ENCODE measurements at regions not wholly inside any gene's neighbourhood (a gene's known extent, or its start where the extent isn't known, plus 50 kb on each side); places are given as distances from the start of the nearest gene placed in this dataset.

DNA sequence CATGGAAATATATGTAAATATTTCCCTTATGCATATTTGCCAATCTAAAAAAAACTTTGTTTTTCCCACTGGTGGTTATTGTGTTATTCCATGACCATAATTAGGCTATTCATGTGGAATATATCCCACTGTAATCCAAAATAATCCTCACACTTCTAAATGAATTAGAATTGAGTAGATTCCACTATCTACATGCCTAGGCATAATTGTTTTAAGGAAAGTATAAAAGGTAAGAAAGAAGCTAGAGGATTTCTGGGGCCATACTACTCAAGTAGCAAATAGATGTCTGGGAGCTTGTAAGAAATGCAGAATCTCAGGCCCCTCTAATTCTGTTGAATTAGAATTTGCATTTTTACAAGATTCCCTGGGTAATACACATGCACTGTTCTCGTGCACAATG, 83.5 kb upstream of the RRP15 start (continued):
- TF ChIP-seq, protein P1, sequence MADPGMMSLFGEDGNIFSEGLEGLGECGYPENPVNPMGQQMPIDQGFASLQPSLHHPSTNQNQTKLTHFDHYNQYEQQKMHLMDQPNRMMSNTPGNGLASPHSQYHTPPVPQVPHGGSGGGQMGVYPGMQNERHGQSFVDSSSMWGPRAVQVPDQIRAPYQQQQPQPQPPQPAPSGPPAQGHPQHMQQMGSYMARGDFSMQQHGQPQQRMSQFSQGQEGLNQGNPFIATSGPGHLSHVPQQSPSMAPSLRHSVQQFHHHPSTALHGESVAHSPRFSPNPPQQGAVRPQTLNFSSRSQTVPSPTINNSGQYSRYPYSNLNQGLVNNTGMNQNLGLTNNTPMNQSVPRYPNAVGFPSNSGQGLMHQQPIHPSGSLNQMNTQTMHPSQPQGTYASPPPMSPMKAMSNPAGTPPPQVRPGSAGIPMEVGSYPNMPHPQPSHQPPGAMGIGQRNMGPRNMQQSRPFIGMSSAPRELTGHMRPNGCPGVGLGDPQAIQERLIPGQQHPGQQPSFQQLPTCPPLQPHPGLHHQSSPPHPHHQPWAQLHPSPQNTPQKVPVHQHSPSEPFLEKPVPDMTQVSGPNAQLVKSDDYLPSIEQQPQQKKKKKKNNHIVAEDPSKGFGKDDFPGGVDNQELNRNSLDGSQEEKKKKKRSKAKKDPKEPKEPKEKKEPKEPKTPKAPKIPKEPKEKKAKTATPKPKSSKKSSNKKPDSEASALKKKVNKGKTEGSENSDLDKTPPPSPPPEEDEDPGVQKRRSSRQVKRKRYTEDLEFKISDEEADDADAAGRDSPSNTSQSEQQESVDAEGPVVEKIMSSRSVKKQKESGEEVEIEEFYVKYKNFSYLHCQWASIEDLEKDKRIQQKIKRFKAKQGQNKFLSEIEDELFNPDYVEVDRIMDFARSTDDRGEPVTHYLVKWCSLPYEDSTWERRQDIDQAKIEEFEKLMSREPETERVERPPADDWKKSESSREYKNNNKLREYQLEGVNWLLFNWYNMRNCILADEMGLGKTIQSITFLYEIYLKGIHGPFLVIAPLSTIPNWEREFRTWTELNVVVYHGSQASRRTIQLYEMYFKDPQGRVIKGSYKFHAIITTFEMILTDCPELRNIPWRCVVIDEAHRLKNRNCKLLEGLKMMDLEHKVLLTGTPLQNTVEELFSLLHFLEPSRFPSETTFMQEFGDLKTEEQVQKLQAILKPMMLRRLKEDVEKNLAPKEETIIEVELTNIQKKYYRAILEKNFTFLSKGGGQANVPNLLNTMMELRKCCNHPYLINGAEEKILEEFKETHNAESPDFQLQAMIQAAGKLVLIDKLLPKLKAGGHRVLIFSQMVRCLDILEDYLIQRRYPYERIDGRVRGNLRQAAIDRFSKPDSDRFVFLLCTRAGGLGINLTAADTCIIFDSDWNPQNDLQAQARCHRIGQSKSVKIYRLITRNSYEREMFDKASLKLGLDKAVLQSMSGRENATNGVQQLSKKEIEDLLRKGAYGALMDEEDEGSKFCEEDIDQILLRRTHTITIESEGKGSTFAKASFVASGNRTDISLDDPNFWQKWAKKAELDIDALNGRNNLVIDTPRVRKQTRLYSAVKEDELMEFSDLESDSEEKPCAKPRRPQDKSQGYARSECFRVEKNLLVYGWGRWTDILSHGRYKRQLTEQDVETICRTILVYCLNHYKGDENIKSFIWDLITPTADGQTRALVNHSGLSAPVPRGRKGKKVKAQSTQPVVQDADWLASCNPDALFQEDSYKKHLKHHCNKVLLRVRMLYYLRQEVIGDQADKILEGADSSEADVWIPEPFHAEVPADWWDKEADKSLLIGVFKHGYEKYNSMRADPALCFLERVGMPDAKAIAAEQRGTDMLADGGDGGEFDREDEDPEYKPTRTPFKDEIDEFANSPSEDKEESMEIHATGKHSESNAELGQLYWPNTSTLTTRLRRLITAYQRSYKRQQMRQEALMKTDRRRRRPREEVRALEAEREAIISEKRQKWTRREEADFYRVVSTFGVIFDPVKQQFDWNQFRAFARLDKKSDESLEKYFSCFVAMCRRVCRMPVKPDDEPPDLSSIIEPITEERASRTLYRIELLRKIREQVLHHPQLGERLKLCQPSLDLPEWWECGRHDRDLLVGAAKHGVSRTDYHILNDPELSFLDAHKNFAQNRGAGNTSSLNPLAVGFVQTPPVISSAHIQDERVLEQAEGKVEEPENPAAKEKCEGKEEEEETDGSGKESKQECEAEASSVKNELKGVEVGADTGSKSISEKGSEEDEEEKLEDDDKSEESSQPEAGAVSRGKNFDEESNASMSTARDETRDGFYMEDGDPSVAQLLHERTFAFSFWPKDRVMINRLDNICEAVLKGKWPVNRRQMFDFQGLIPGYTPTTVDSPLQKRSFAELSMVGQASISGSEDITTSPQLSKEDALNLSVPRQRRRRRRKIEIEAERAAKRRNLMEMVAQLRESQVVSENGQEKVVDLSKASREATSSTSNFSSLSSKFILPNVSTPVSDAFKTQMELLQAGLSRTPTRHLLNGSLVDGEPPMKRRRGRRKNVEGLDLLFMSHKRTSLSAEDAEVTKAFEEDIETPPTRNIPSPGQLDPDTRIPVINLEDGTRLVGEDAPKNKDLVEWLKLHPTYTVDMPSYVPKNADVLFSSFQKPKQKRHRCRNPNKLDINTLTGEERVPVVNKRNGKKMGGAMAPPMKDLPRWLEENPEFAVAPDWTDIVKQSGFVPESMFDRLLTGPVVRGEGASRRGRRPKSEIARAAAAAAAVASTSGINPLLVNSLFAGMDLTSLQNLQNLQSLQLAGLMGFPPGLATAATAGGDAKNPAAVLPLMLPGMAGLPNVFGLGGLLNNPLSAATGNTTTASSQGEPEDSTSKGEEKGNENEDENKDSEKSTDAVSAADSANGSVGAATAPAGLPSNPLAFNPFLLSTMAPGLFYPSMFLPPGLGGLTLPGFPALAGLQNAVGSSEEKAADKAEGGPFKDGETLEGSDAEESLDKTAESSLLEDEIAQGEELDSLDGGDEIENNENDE (IDR thresholded peaks at IDR 0.05; ENCODE audit: insufficient replicate concordance, low read length), result no peak
- TF ChIP-seq, protein P2, sequence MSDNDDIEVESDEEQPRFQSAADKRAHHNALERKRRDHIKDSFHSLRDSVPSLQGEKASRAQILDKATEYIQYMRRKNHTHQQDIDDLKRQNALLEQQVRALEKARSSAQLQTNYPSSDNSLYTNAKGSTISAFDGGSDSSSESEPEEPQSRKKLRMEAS (IDR thresholded peaks at IDR 0.05), result no peak
- TF ChIP-seq ASH2L (IDR thresholded peaks at IDR 0.05; ENCODE audit: low read length) (no peak), TEAD4 (IDR thresholded peaks at IDR 0.05; ENCODE audit: low read depth, low read length) (no peak), TCF12 (IDR thresholded peaks at IDR 0.05; ENCODE audit: low read depth, low read length) (no peak), NANOG (IDR thresholded peaks at IDR 0.05; ENCODE audit: insufficient read depth, low read depth, low read length, poor library complexity, severe bottlenecking) (no peak), EP300 (IDR thresholded peaks at IDR 0.05; ENCODE audit: borderline replicate concordance in 1 of 2, low read depth in 2 of 2, low read length in 2 of 2) (no peak)
- TF ChIP-seq, protein P3, sequence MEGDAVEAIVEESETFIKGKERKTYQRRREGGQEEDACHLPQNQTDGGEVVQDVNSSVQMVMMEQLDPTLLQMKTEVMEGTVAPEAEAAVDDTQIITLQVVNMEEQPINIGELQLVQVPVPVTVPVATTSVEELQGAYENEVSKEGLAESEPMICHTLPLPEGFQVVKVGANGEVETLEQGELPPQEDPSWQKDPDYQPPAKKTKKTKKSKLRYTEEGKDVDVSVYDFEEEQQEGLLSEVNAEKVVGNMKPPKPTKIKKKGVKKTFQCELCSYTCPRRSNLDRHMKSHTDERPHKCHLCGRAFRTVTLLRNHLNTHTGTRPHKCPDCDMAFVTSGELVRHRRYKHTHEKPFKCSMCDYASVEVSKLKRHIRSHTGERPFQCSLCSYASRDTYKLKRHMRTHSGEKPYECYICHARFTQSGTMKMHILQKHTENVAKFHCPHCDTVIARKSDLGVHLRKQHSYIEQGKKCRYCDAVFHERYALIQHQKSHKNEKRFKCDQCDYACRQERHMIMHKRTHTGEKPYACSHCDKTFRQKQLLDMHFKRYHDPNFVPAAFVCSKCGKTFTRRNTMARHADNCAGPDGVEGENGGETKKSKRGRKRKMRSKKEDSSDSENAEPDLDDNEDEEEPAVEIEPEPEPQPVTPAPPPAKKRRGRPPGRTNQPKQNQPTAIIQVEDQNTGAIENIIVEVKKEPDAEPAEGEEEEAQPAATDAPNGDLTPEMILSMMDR (IDR thresholded peaks at IDR 0.05; ENCODE audit: control extremely low read depth in 1 of 3, insufficient read depth in 1 of 3, low read depth in 1 of 3, low read length in 3 of 3), result no peak
